Islet of Langerhans (tissue), 1 donor: ENCODE measurements at regions not wholly inside any gene's neighbourhood (a gene's known extent, or its start where the extent isn't known, plus 50 kb on each side); places are given as distances from the start of the nearest gene placed in this dataset.

Experiments
- FAIRE-seq: peaks from one replicate; lab custom pipeline; 2011; peaks lifted over from hg19 to GRCh38; lab: Jason Lieb, UNC

- FAIRE-seq, result no peak
These were observed 124.8 kb upstream of the UBE3A start for GRCh38 chr15:25563596-25563995.

GRCh38 chr15:25557926-25558325, 119.1 kb upstream of the UBE3A start:
- FAIRE-seq, result no peak

- FAIRE-seq, result no peak
These were observed 117.3 kb upstream of the UBE3A start for GRCh38 chr15:25556136-25556535.

- FAIRE-seq, result no peak
These were observed 115.8 kb upstream of the UBE3A start for GRCh38 chr15:25554640-25555039.

GRCh38 chr15:25548600-25548999, 109.8 kb upstream of the UBE3A start:
- FAIRE-seq, result no peak

- FAIRE-seq, result no peak
These were observed 107.1 kb upstream of the UBE3A start for GRCh38 chr15:25545889-25546288.

GRCh38 chr15:25545017-25545416, 106.2 kb upstream of the UBE3A start:
- no peak for FAIRE-seq

- FAIRE-seq, result no peak
These were observed 105.3 kb upstream of the UBE3A start for GRCh38 chr15:25544076-25544475.

- FAIRE-seq, result no peak
These were observed 104.4 kb upstream of the UBE3A start for GRCh38 chr15:25543196-25543595.

GRCh38 chr15:25541228-25541627, 102.4 kb upstream of the UBE3A start:
- FAIRE-seq, result no peak

- FAIRE-seq, result no peak
These were observed 98.2 kb upstream of the UBE3A start for GRCh38 chr15:25536801-25537611.

GRCh38 chr15:25535866-25536265, 97.0 kb upstream of the UBE3A start:
- no peak for FAIRE-seq

GRCh38 chr15:25534293-25534692, 95.5 kb upstream of the UBE3A start:
- no peak for FAIRE-seq

- FAIRE-seq, result no peak
These were observed 93.7 kb upstream of the UBE3A start for GRCh38 chr15:25532269-25533140.

- no peak for FAIRE-seq
These were observed 91.0 kb upstream of the UBE3A start for GRCh38 chr15:25529774-25530173.

- FAIRE-seq, result no peak
These were observed 88.3 kb upstream of the UBE3A start for GRCh38 chr15:25527118-25527517.

- no peak for FAIRE-seq
These were observed 86.9 kb upstream of the UBE3A start for GRCh38 chr15:25525741-25526140.

GRCh38 chr15:25515633-25516032, 76.8 kb upstream of the UBE3A start:
- FAIRE-seq, result no peak

- FAIRE-seq, result no peak
These were observed 75.7 kb upstream of the UBE3A start for GRCh38 chr15:25514522-25514921.

GRCh38 chr15:25512957-25513356, 74.1 kb upstream of the UBE3A start:
- FAIRE-seq, result no peak

- FAIRE-seq, result no peak
These were observed 71.3 kb upstream of the UBE3A start for GRCh38 chr15:25510146-25510545.

GRCh38 chr15:25509703-25510102, 70.9 kb upstream of the UBE3A start:
- no peak for FAIRE-seq

- FAIRE-seq, result peak; percentile 86
These were observed 69.7 kb upstream of the UBE3A start for GRCh38 chr15:25508369-25509002.
